HUES64 (cell line): ENCODE measurements at regions not wholly inside any gene's neighbourhood (a gene's known extent, or its start where the extent isn't known, plus 50 kb on each side); places are given as distances from the start of the nearest gene placed in this dataset.

Source experiments
- H3K27ac ChIP-seq: 2 replicates; pipeline ENCODE4 v1.7.0; 2013; ENCODE audit warnings: low read depth, low read length, inconsistent platforms
- H3K27me3 ChIP-seq: 2 replicates; pipeline ENCODE4 v1.6.1; 2013; ENCODE audit warnings: mild to moderate bottlenecking, low read length; ENCODE audit not compliant: insufficient read depth
- H3K36me3 ChIP-seq: 2 replicates; pipeline ENCODE4 v1.6.1; 2013; ENCODE audit warnings: mild to moderate bottlenecking, low read length; ENCODE audit not compliant: insufficient read depth
- H3K4me1 ChIP-seq: 2 replicates; pipeline ENCODE4 v1.6.1; 2013; ENCODE audit warnings: mild to moderate bottlenecking, low read length, moderate library complexity; ENCODE audit not compliant: insufficient read depth
- H3K4me3 ChIP-seq: 2 replicates; pipeline ENCODE4 v1.5.1; 2013; ENCODE audit warnings: mild to moderate bottlenecking, low read length, moderate library complexity
- H3K9ac ChIP-seq: 2 replicates; pipeline ENCODE4 v1.6.1; 2013; ENCODE audit warnings: mild to moderate bottlenecking, low read depth, low read length
- H3K9me3 ChIP-seq: 2 replicates; pipeline ENCODE4 v1.6.1; 2013; ENCODE audit warnings: low read depth, low read length; ENCODE audit not compliant: insufficient read depth
- WGBS: fragments of 150-250, 120-280 bp; methylation state at CpG from one replicate; pipeline ENCODE4 v1.1.7; 2013; ENCODE audit warnings: missing lambda C conversion rate; 5-methylcytosine and 5-hydroxymethylcytosine counted together

GRCh38 chr9:79000230-79001002 is 571.3 kb upstream of the TLE4 start:
- peaks cover 2% of the 10 kb centered on the region; the same call in 1 of the 2 replicates for H3K4me1 ChIP-seq
- no peak overlapping the region for H3K27ac ChIP-seq
- H3K9ac ChIP-seq = no peak overlapping the region
- H3K36me3 ChIP-seq = no peaks in the 10 kb centered on the region
- no peaks in the 10 kb centered on the region for H3K27me3 ChIP-seq
- H3K4me3 ChIP-seq = no peak overlapping the region
- H3K9me3 ChIP-seq = no peaks in the 10 kb centered on the region
- WGBS = 92% methylated on average over 4 of the region's 4 CpGs

GRCh38 chr9:79001012-79001411 is 570.8 kb upstream of the TLE4 start:
- no peaks in the 10 kb centered on the region for H3K36me3 ChIP-seq
- peaks cover 2% of the 10 kb centered on the region; the same call in 1 of the 2 replicates for H3K4me1 ChIP-seq
- no peaks in the 10 kb centered on the region for H3K27me3 ChIP-seq
- WGBS = no CpG with 5 or more reads among the region's 2 CpGs
- H3K27ac ChIP-seq = no peak overlapping the region
- no peaks in the 10 kb centered on the region for H3K9me3 ChIP-seq
- no peak overlapping the region for H3K4me3 ChIP-seq
- H3K9ac ChIP-seq = no peak overlapping the region

- Histone ChIP-seq H3K27ac (no peak overlapping the region), H3K4me1 (no peaks in the 10 kb centered on the region)
- WGBS = 93% methylated on average over 2 of the region's 2 CpGs
These were observed 568.3 kb upstream of the TLE4 start for GRCh38 chr9:79003514-79003913.

GRCh38 chr9:79004032-79004431 is 567.7 kb upstream of the TLE4 start:
- 96% methylated on average over 4 of the region's 4 CpGs for WGBS
- Histone ChIP-seq H3K4me3 (no peak overlapping the region), H3K9me3 (no peaks in the 10 kb centered on the region), H3K27ac (no peak overlapping the region), H3K27me3 (no peaks in the 10 kb centered on the region), H3K4me1 (no peaks in the 10 kb centered on the region), H3K9ac (no peak overlapping the region), H3K36me3 (no peaks in the 10 kb centered on the region)

More at GRCh38 chr9:79003514-79003913, 568.3 kb upstream of the TLE4 start:
- Histone ChIP-seq H3K27me3 (no peaks in the 10 kb centered on the region), H3K4me3 (no peak overlapping the region), H3K9me3 (no peaks in the 10 kb centered on the region), H3K36me3 (no peaks in the 10 kb centered on the region), H3K9ac (no peak overlapping the region)

GRCh38 chr9:79006546-79006945 is 565.2 kb upstream of the TLE4 start:
- Histone ChIP-seq H3K27me3 (no peaks in the 10 kb centered on the region), H3K9ac (no peak overlapping the region), H3K27ac (no peak overlapping the region), H3K4me3 (no peak overlapping the region), H3K4me1 (no peaks in the 10 kb centered on the region), H3K36me3 (no peaks in the 10 kb centered on the region), H3K9me3 (no peaks in the 10 kb centered on the region)
- 93% methylated on average over 4 of the region's 4 CpGs for WGBS

GRCh38 chr9:79007701-79008483 is 563.9 kb upstream of the TLE4 start:
- H3K4me1 ChIP-seq = no peaks in the 10 kb centered on the region
- H3K27me3 ChIP-seq = no peaks in the 10 kb centered on the region
- no peaks in the 10 kb centered on the region for H3K9me3 ChIP-seq
- H3K9ac ChIP-seq = no peak overlapping the region
- H3K4me3 ChIP-seq = no peak overlapping the region
- H3K27ac ChIP-seq = no peak overlapping the region
- 96% methylated on average over 8 of the region's 8 CpGs for WGBS
- H3K36me3 ChIP-seq = no peaks in the 10 kb centered on the region

GRCh38 chr9:79008916-79009315 is 562.8 kb upstream of the TLE4 start:
- H3K36me3 ChIP-seq = no peaks in the 10 kb centered on the region
- H3K9ac ChIP-seq = no peak overlapping the region
- H3K27ac ChIP-seq = no peak overlapping the region
- H3K4me3 ChIP-seq = no peak overlapping the region
- no peaks in the 10 kb centered on the region for H3K27me3 ChIP-seq
- no peaks in the 10 kb centered on the region for H3K4me1 ChIP-seq
- no peaks in the 10 kb centered on the region for H3K9me3 ChIP-seq
- WGBS = 84% methylated on average over 3 of the region's 3 CpGs

GRCh38 chr9:79011461-79011860 is 560.3 kb upstream of the TLE4 start:
- no peaks in the 10 kb centered on the region for H3K4me1 ChIP-seq

GRCh38 chr9:79012561-79012960 is 559.2 kb upstream of the TLE4 start:
- no peak overlapping the region for H3K9ac ChIP-seq
- no peak overlapping the region for H3K4me3 ChIP-seq
- no peaks in the 10 kb centered on the region for H3K27me3 ChIP-seq
- no peaks in the 10 kb centered on the region for H3K4me1 ChIP-seq
- H3K9me3 ChIP-seq = no peaks in the 10 kb centered on the region
- no peaks in the 10 kb centered on the region for H3K36me3 ChIP-seq
- no peak overlapping the region for H3K27ac ChIP-seq

More at GRCh38 chr9:79011461-79011860, 560.3 kb upstream of the TLE4 start:
- Histone ChIP-seq H3K9ac (no peak overlapping the region), H3K27ac (no peak overlapping the region), H3K9me3 (no peaks in the 10 kb centered on the region), H3K4me3 (no peak overlapping the region), H3K36me3 (no peaks in the 10 kb centered on the region), H3K27me3 (no peaks in the 10 kb centered on the region)
- 97% methylated on average over 3 of the region's 3 CpGs for WGBS

GRCh38 chr9:79013715-79014610 is 557.8 kb upstream of the TLE4 start:
- Histone ChIP-seq H3K4me1 (no peaks in the 10 kb centered on the region), H3K9ac (no peak overlapping the region), H3K9me3 (no peaks in the 10 kb centered on the region), H3K27ac (no peak overlapping the region), H3K4me3 (no peak overlapping the region), H3K36me3 (no peaks in the 10 kb centered on the region), H3K27me3 (no peaks in the 10 kb centered on the region)
- WGBS = 100% methylated on average over 2 of the region's 3 CpGs
